Psoas muscle (tissue), 7 donors: ENCODE measurements at regions not wholly inside any gene's neighbourhood (a gene's known extent, or its start where the extent isn't known, plus 50 kb on each side); places are given as distances from the start of the nearest gene placed in this dataset.

Experiments
- ATAC-seq, 4 donors: fragments of 200-7000 bp; cut with Tn5 transposase; one replicate each; pipeline ENCODE4 v1.9.1; 2020; ENCODE audit warnings: moderate library complexity in 3 of 4, mild to moderate bottlenecking in 2 of 4
- DNase-seq, 2 donors: peaks; one replicate each; pipeline ENCODE4 v3.0.0-alpha.2; 2020
- H3K27ac ChIP-seq: fragments of 200-600 bp; one replicate; pipeline ENCODE4 v1.8.0; 2022
- H3K27me3 ChIP-seq, 3 donors: fragments of 200-600 bp in 1 of 3; one replicate each; pipeline versions ENCODE4 v1.6.1 to v1.8.0; 2013 to 2022; ENCODE audit warnings: low read length in 2 of 3, mild to moderate bottlenecking in 2 of 3, moderate library complexity in 1 of 3; ENCODE audit not compliant: insufficient read depth in 3 of 3
- H3K36me3 ChIP-seq, 2 donors: fragments of 200-600 bp in 1 of 2; one replicate each; pipeline versions ENCODE4 v1.6.1 to v1.8.0; 2013 to 2022; ENCODE audit warnings: low read depth in 1 of 2, mild to moderate bottlenecking in 1 of 2, moderate library complexity in 1 of 2; ENCODE audit not compliant: insufficient read depth in 1 of 2
- H3K4me1 ChIP-seq: fragments of 200-600 bp; one replicate; pipeline ENCODE4 v1.8.0; 2022
- H3K4me3 ChIP-seq: fragments of 200-600 bp; one replicate; pipeline ENCODE4 v1.8.0; 2022; ENCODE audit warnings: mild to moderate bottlenecking
- H3K9me3 ChIP-seq: fragments of 200-600 bp; one replicate; pipeline ENCODE4 v1.8.0; 2022
- CTCF ChIP-seq: fragments of 200-600 bp; IDR thresholded peaks from one replicate; pipeline ENCODE4 v1.8.0; 2022; ENCODE audit warnings: antibody characterized with exemption
- WGBS, 3 donors: extraction: QIAGEN DNeasy Blood & Tissue Kit; methylation state at CpG; one replicate each; pipeline versions ENCODE4 v1.1.6 to v1.1.7; 2013; 5-methylcytosine and 5-hydroxymethylcytosine counted together
- intact Hi-C, 2 donors: fragments of 100-400 bp; cut with DNase I; formaldehyde crosslinking; loops; one replicate each; pipeline versions ENCODE4 v1.11.0 to v1.14.2; 2022
- donor health status: healthy with polysubstance abuse.
- donor health status: DM: no; HTN: no; CAD: no; lungs with moderate emphysema.
- donor health status: Bipolar disorder and iron deficiency.
- donor health status: healthy.
- donor health status: DM: yes; HTN: yes; CAD: no.
- donor health status: DM: no; HTN: no; CAD: no.
- donor health status: DM: yes; HTN: yes; CAD: no.

- H3K36me3 ChIP-seq, result no peaks in the 10 kb centered on the region
- H3K4me1 ChIP-seq, result no peaks in the 10 kb centered on the region
- H3K27me3 ChIP-seq, result no peaks in the 10 kb centered on the region
- DNase-seq (no peak), ATAC-seq (no peak)
- intact Hi-C loops, result no loop called here
- WGBS, 3 donors, result 83 to 95% (median 87%) methylated on average over 1 of the region's 1 CpG
- no peak for TF ChIP-seq CTCF
- no peak overlapping the region for H3K27ac ChIP-seq
- no peaks in the 10 kb centered on the region for H3K9me3 ChIP-seq
- H3K4me3 ChIP-seq, result no peak overlapping the region
Observed at GRCh38 chr3:162677475-162677874, 1180.9 kb downstream of the OTOL1 start.

GRCh38 chr3:162678941-162679340 lies 1182.3 kb downstream of the OTOL1 start:
- WGBS, 3 donors, result 33 to 52% (median 45%) methylated on average over 2 of the region's 2 CpGs
- Histone ChIP-seq H3K27ac (no peak overlapping the region), H3K9me3 (no peaks in the 10 kb centered on the region), H3K4me3 (no peak overlapping the region), H3K4me1 (no peaks in the 10 kb centered on the region), H3K27me3 (no peaks in the 10 kb centered on the region), H3K36me3 (no peaks in the 10 kb centered on the region)
- DNase-seq (no peak), ATAC-seq (no peak)
- intact Hi-C loops, result no loop called here
- no peak for TF ChIP-seq CTCF

GRCh38 chr3:162684260-162684659 lies 1187.7 kb downstream of the OTOL1 start:
- DNase-seq, result no peak
- intact Hi-C loops, result no loop called here
- Histone ChIP-seq H3K4me3 (no peak overlapping the region), H3K4me1 (no peaks in the 10 kb centered on the region), H3K36me3 (no peaks in the 10 kb centered on the region), H3K9me3 (no peaks in the 10 kb centered on the region), H3K27ac (no peak overlapping the region), H3K27me3 (no peaks in the 10 kb centered on the region)
- TF ChIP-seq CTCF, result no peak
- WGBS, 3 donors, result 58 to 80% (median 61%) methylated on average over 3 of the region's 3 CpGs
- ATAC-seq, result no peak

GRCh38 chr3:162699291-162699690 lies 1202.7 kb downstream of the OTOL1 start:
- H3K9me3 ChIP-seq, result no peaks in the 10 kb centered on the region
- WGBS, 3 donors, result 78 to 82% (median 80%) methylated on average over 1 of the region's 1 CpG
- no peak overlapping the region for H3K4me3 ChIP-seq
- no peaks in the 10 kb centered on the region for H3K36me3 ChIP-seq
- no peak for TF ChIP-seq CTCF
- H3K4me1 ChIP-seq, result no peaks in the 10 kb centered on the region
- DNase-seq, result no peak
- H3K27me3 ChIP-seq, result no peaks in the 10 kb centered on the region
- H3K27ac ChIP-seq, result no peak overlapping the region
- intact Hi-C loops, result no loop called here
- ATAC-seq, result no peak

- no peak for TF ChIP-seq CTCF
- WGBS, 3 donors, result 94 to 96% (median 94%) methylated on average over 4 of the region's 4 CpGs
- ATAC-seq, result no peak
Observed at GRCh38 chr3:162701211-162701610, 1204.6 kb downstream of the OTOL1 start.

More at GRCh38 chr3:162701211-162701610, 1204.6 kb downstream of the OTOL1 start:
- no peaks in the 10 kb centered on the region for H3K4me1 ChIP-seq
- H3K4me3 ChIP-seq, result no peak overlapping the region
- H3K27ac ChIP-seq, result no peak overlapping the region
- no peak for DNase-seq
- H3K36me3 ChIP-seq, result no peaks in the 10 kb centered on the region
- no peaks in the 10 kb centered on the region for H3K27me3 ChIP-seq
- H3K9me3 ChIP-seq, result no peaks in the 10 kb centered on the region
- intact Hi-C loops, result no loop called here
